D721Med (cell line): ENCODE measurements at regions not wholly inside any gene's neighbourhood (a gene's known extent, or its start where the extent isn't known, plus 50 kb on each side); places are given as distances from the start of the nearest gene placed in this dataset.

Experiments used
- DNase-seq: peaks from one replicate; pipeline ENCODE4 v3.0.0; 2011; ENCODE audit warnings: low spot score; ENCODE audit not compliant: insufficient read length
- FAIRE-seq: peaks from 2 replicates; lab custom pipeline; 2011; peaks lifted over from hg19 to GRCh38; lab: Jason Lieb, UNC
- CTCF ChIP-seq: IDR thresholded peaks from 2 replicates; pipeline ENCODE4 v1.5.1; 2012; ENCODE audit warnings: mild to moderate bottlenecking, control low read depth; ENCODE audit not compliant: insufficient read depth; ENCODE audit errors: missing control alignments

GRCh38 chr4:62550121-62550520, 1350.0 kb downstream of the ADGRL3 start:
- no peak for DNase-seq
- no peak for FAIRE-seq

GRCh38 chr4:62549601-62550000, 1349.5 kb downstream of the ADGRL3 start:
- no peak for DNase-seq
- no peak for TF ChIP-seq CTCF
- no peak for FAIRE-seq

More at GRCh38 chr4:62550121-62550520, 1350.0 kb downstream of the ADGRL3 start:
- no peak for TF ChIP-seq CTCF

- DNase-seq (no peak), FAIRE-seq (no peak)
- TF ChIP-seq CTCF, result no peak
Measured at GRCh38 chr4:62548765-62549164, 1348.6 kb downstream of the ADGRL3 start.

- DNase-seq, result no peak
Measured at GRCh38 chr4:62548108-62548524, 1348.0 kb downstream of the ADGRL3 start.

GRCh38 chr4:62544428-62544827, 1344.3 kb downstream of the ADGRL3 start:
- FAIRE-seq (no peak), DNase-seq (no peak)
- TF ChIP-seq CTCF, result no peak

More at GRCh38 chr4:62548108-62548524, 1348.0 kb downstream of the ADGRL3 start:
- FAIRE-seq, result no peak
- TF ChIP-seq CTCF, result no peak

GRCh38 chr4:62543002-62543401, 1342.9 kb downstream of the ADGRL3 start:
- FAIRE-seq (no peak), DNase-seq (no peak)
- TF ChIP-seq CTCF, result no peak

GRCh38 chr4:62533573-62533972, 1333.4 kb downstream of the ADGRL3 start:
- no peak for TF ChIP-seq CTCF
- DNase-seq (no peak), FAIRE-seq (no peak)
